Endothelial cell of umbilical vein (primary cell): ENCODE measurements at regions not wholly inside any gene's neighbourhood (a gene's known extent, or its start where the extent isn't known, plus 50 kb on each side); places are given as distances from the start of the nearest gene placed in this dataset.

Source experiments
- BruUV-seq: library from RNA; stranded (reverse); fragments of 400-500 nt; replicated peaks from 2 replicates; lab custom pipeline; 2021; lab: Mats Ljungman, UMichigan
- CTCF ChIA-PET: fragments of 300-600, 350-600 bp; sonication (Branson Sonifier 250); formaldehyde crosslinking; loops from one replicate; lab custom pipeline; 2021; ENCODE audit warnings: antibody characterized with exemption, inconsistent platforms; lab: Charles Lee
- POLR2A ChIA-PET: fragments of 300-600, 350-600 bp; sonication (Branson Sonifier 250); formaldehyde crosslinking; loops from one replicate; lab custom pipeline; 2021; ENCODE audit warnings: antibody characterized with exemption, inconsistent platforms; lab: Charles Lee
- DNase-seq: peaks from one replicate; pipeline ENCODE4 v3.0.0-alpha.2; 2011; ENCODE audit warnings: low read depth, low spot score
- FAIRE-seq: peaks from 2 replicates; lab custom pipeline; 2011; peaks lifted over from hg19 to GRCh38; lab: Jason Lieb, UNC
- H2AFZ ChIP-seq: 2 replicates; pipeline ENCODE4 v1.6.0; 2012; ENCODE audit warnings: low read depth, low read length, control low read depth, inconsistent platforms
- H3K27ac ChIP-seq: 2 replicates; pipeline ENCODE4 v1.5.1; 2011; ENCODE audit warnings: low read depth, mild to moderate bottlenecking, control low read depth, low read length, moderate library complexity; ENCODE audit not compliant: insufficient read depth
- H3K27me3 ChIP-seq, 2 experiments: 2 replicates each; pipeline versions ENCODE4 v1.6.0 to v1.6.1; 2011; ENCODE audit warnings: low read length in 2 of 2, mixed read lengths in 1 of 2; ENCODE audit not compliant: control insufficient read depth in 2 of 2, insufficient read depth in 2 of 2
- H3K36me3 ChIP-seq, 2 experiments: 2 replicates in 1 of 2; 3 replicates in 1 of 2; pipeline ENCODE4 v1.5.1; 2011; ENCODE audit warnings: low read length in 2 of 2, mild to moderate bottlenecking in 1 of 2, moderate library complexity in 1 of 2; ENCODE audit not compliant: control insufficient read depth in 2 of 2, insufficient read depth in 2 of 2; ENCODE audit errors: extremely low read depth in 1 of 2
- H3K4me1 ChIP-seq: 3 replicates; pipeline ENCODE4 v1.5.1; 2011; ENCODE audit warnings: mild to moderate bottlenecking, low read length; ENCODE audit not compliant: control insufficient read depth, insufficient read depth; ENCODE audit errors: extremely low read depth
- H3K4me2 ChIP-seq: 2 replicates; pipeline ENCODE4 v1.6.1; 2011; ENCODE audit warnings: low read length, control low read depth, mixed read lengths; ENCODE audit not compliant: insufficient read depth
- H3K4me3 ChIP-seq, 3 experiments: fragments of 200-600 bp in 1 of 3; sonication (generic), shearing (Covaris generic) in 1 of 3; replicated peaks in 1 of 3; 2 replicates each; pipeline ENCODE4 v1.5.1; 2011 to 2016; ENCODE audit warnings: control low read depth in 3 of 3, low read length in 3 of 3, mild to moderate bottlenecking in 2 of 3, inconsistent platforms in 1 of 3, low read depth in 1 of 3, moderate library complexity in 1 of 3; ENCODE audit not compliant: insufficient read depth in 1 of 3
- H3K79me2 ChIP-seq: 2 replicates; pipeline ENCODE4 v1.6.0; 2012; ENCODE audit warnings: low read length, inconsistent platforms; ENCODE audit not compliant: control insufficient read depth, insufficient read depth
- H3K9ac ChIP-seq: replicated peaks from 2 replicates; pipeline ENCODE3; 2011; ENCODE audit warnings: low read length, control low read depth; ENCODE audit not compliant: insufficient read depth; ENCODE audit errors: extremely low read depth
- H3K9me1 ChIP-seq: replicated peaks from 3 replicates; pipeline ENCODE4 v1.6.0; 2011; ENCODE audit warnings: mild to moderate bottlenecking, low read length; ENCODE audit not compliant: control insufficient read depth, insufficient read depth; ENCODE audit errors: extremely low read depth
- H3K9me3 ChIP-seq: replicated peaks from 2 replicates; pipeline ENCODE4 v1.5.1; 2012; ENCODE audit warnings: low read length, inconsistent platforms; ENCODE audit not compliant: control insufficient read depth, insufficient read depth
- H4K20me1 ChIP-seq: replicated peaks from 2 replicates; pipeline ENCODE3; 2011; ENCODE audit warnings: mild to moderate bottlenecking, low read length; ENCODE audit not compliant: control insufficient read depth, insufficient read depth; ENCODE audit errors: extremely low read depth
- CTCF ChIP-seq, 2 donors: IDR thresholded peaks; 1 replicate in 1 of 2; 2 replicates in 1 of 2; pipeline ENCODE4 v1.5.1; 2011; ENCODE audit warnings: low read length in 2 of 2, mild to moderate bottlenecking in 2 of 2, moderate library complexity in 2 of 2, control low read depth in 1 of 2, inconsistent platforms in 1 of 2, low read depth in 1 of 2; ENCODE audit not compliant: insufficient read depth in 1 of 2; ENCODE audit errors: extremely low read depth in 1 of 2
- EZH2 ChIP-seq: IDR thresholded peaks from 2 replicates; pipeline ENCODE4 v1.6.1; 2012; ENCODE audit warnings: borderline replicate concordance, low read depth, mild to moderate bottlenecking, moderate library complexity, low read length, inconsistent platforms; ENCODE audit not compliant: severe bottlenecking
- FOS ChIP-seq: IDR thresholded peaks from 2 replicates; pipeline ENCODE4 v1.6.1; 2011; ENCODE audit warnings: mild to moderate bottlenecking, low read length, moderate library complexity, borderline replicate concordance; ENCODE audit not compliant: insufficient read depth
- GATA2 ChIP-seq: IDR thresholded peaks from 2 replicates; pipeline ENCODE4 v1.7.0; 2011; ENCODE audit warnings: low read depth, mild to moderate bottlenecking, moderate library complexity, mixed read lengths, low read length; ENCODE audit not compliant: insufficient read length, insufficient read depth
- JUN ChIP-seq: IDR thresholded peaks from 2 replicates; pipeline ENCODE4 v1.6.1; 2011; ENCODE audit warnings: borderline replicate concordance, low read depth; ENCODE audit not compliant: insufficient read length, insufficient read depth
- MAX ChIP-seq: IDR thresholded peaks from 2 replicates; pipeline ENCODE4 v1.6.1; 2011; ENCODE audit not compliant: insufficient read depth, insufficient read length
- MYC ChIP-seq: IDR thresholded peaks from one replicate; pipeline ENCODE4 v1.6.1; 2011; ENCODE audit warnings: mild to moderate bottlenecking, low read depth, low read length
- POLR2A ChIP-seq: IDR thresholded peaks from 2 replicates; pipeline ENCODE4 v1.6.1; 2012; ENCODE audit warnings: low read depth, mild to moderate bottlenecking, control low read depth, low read length
- POLR2AphosphoS5 ChIP-seq: IDR thresholded peaks from 2 replicates; pipeline ENCODE4 v1.6.1; 2012; ENCODE audit warnings: low read depth, mild to moderate bottlenecking, control low read depth, low read length, moderate library complexity; ENCODE audit not compliant: insufficient read depth
- dilution Hi-C: fragments of 300-500 bp; cut with MboI; formaldehyde crosslinking; loops from one replicate; pipeline ENCODE4 v1.15.0; 2019; ENCODE audit warnings: low sequenced_read_pairs; ENCODE audit not compliant: extremely low pct_ligation_motif_present
- intact Hi-C: fragments of 100-400 bp; cut with micrococcal nuclease; formaldehyde crosslinking; loops from one replicate; pipeline ENCODE4 v1.10.0; 2022

GRCh38 chr11:13874597-13874996 lies 87.9 kb upstream of the SPON1 start:
- no peak for FAIRE-seq
- BruUV-seq = no TSS peak
- intact Hi-C loops = no loop called here

More at GRCh38 chr11:13874597-13874996, 87.9 kb upstream of the SPON1 start:
- Histone ChIP-seq H3K27me3 (peaks cover 2 to 3% of the 10 kb centered on the region in 2 experiments), H3K36me3 (no peaks in the 10 kb centered on the region), H3K4me1 (peaks cover 4% of the 10 kb centered on the region), H3K27ac (no peak overlapping the region), H3K9me3 (no peaks in the 10 kb centered on the region), H3K4me2 (no peak overlapping the region), H3K79me2 (no peaks in the 10 kb centered on the region), H3K9me1 (no peaks in the 10 kb centered on the region), H3K4me3 (no peak overlapping the region), H3K9ac (no peak overlapping the region), H2AFZ (no peak overlapping the region), H4K20me1 (no peaks in the 10 kb centered on the region)
- DNase-seq = no peak
- dilution Hi-C loops = no loop called here
- CTCF ChIA-PET = interaction anchor here (1.0 to 1.8 kb wide), 2 partner anchors 12 to 94 kb away, joined by 3 to 5 read pairs; no protein-coding TSS in a partner anchor
- POLR2A ChIA-PET = no interaction called here
- TF ChIP-seq MAX (no peak), POLR2A (no peak), JUN (no peak), CTCF (IDR thresholded peaks at IDR 0.05; ENCODE audit: extremely low read depth in 1 of 2, insufficient read depth in 1 of 2, low read depth in 1 of 2, low read length in 2 of 2) (no peak), EZH2 (no peak), GATA2 (no peak), MYC (no peak), POLR2AphosphoS5 (no peak), FOS (no peak)
